Hepatocyte (in vitro differentiated cells): ENCODE measurements at regions not wholly inside any gene's neighbourhood (a gene's known extent, or its start where the extent isn't known, plus 50 kb on each side); places are given as distances from the start of the nearest gene placed in this dataset.

Experiments used
- EZH2 ChIP-seq: fragments of 200-600 bp; sonication (generic); IDR thresholded peaks from 2 replicates; pipeline ENCODE4 v1.6.1; 2016; ENCODE audit warnings: antibody characterized with exemption, mild to moderate bottlenecking, borderline replicate concordance
- EZH2phosphoT487 ChIP-seq: fragments of 200-600 bp; sonication (generic); IDR thresholded peaks from one replicate; pipeline ENCODE4 v1.6.1; 2018; ENCODE audit warnings: antibody characterized with exemption, mild to moderate bottlenecking, low read depth, moderate library complexity; ENCODE audit not compliant: unreplicated experiment, severe bottlenecking
- TF ChIP-seq, protein P1 (sequence below): fragments of 200-600 bp; sonication (generic); IDR thresholded peaks from 2 replicates; pipeline ENCODE4 v1.5.1; 2016; ENCODE audit warnings: antibody characterized with exemption, mild to moderate bottlenecking; ENCODE audit not compliant: poor library complexity

DNA sequence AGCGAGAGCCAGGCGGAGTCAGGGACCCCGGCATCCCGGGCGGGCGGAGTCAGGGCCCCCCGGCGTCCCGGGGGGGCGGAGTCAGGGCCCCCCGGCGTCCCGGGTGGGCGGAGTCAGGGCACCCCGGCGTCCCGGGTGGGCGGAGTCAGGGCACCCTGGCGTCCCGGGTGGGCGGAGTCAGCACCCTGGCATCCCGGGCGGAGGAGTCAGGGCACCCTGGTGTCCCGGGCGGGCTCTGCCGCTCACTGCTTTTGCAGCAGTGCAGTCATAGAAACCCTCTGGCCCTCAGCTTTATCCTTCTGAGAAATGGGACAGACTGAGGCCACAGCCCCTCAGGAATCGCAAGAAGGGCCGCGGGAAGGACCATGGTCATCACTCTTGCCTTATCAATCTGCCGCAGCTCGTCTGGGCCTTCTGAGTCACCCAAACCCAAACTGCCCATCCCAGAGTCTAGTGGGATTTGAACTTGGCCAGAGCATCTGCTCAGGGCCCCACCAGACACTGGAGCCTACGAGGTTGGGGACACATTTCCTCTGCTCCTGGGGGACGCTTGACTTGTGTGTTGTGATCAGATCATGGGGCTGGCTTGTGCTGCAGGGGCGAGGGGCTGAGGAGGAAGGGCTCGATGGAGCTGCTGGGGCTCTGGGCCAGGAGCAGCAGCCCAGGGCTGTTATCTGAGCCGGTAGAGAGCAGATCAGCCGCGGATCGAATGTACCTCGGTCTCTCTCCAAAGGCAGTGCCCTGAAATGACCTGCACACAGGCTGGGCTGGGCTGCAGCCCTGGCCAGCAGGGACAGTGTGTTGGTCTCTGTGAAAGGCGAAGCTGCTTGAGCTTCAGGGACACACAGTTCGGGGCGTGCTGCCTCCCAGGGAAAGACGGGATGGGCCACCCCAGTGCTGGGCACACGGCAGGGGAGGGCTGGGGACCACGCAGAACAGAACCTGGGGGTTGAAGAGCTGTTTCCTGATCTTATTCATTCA lies 290.1 kb upstream of the HDAC4 start:
- no peak for TF ChIP-seq EZH2
- TF ChIP-seq, protein P1, sequence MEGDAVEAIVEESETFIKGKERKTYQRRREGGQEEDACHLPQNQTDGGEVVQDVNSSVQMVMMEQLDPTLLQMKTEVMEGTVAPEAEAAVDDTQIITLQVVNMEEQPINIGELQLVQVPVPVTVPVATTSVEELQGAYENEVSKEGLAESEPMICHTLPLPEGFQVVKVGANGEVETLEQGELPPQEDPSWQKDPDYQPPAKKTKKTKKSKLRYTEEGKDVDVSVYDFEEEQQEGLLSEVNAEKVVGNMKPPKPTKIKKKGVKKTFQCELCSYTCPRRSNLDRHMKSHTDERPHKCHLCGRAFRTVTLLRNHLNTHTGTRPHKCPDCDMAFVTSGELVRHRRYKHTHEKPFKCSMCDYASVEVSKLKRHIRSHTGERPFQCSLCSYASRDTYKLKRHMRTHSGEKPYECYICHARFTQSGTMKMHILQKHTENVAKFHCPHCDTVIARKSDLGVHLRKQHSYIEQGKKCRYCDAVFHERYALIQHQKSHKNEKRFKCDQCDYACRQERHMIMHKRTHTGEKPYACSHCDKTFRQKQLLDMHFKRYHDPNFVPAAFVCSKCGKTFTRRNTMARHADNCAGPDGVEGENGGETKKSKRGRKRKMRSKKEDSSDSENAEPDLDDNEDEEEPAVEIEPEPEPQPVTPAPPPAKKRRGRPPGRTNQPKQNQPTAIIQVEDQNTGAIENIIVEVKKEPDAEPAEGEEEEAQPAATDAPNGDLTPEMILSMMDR: no peak
- no peak for TF ChIP-seq EZH2phosphoT487
